ENCODE measurements at regions not wholly inside any gene's neighbourhood (a gene's known extent, or its start where the extent isn't known, plus 50 kb on each side); places are given as distances from the start of the nearest gene placed in this dataset.

DNA sequence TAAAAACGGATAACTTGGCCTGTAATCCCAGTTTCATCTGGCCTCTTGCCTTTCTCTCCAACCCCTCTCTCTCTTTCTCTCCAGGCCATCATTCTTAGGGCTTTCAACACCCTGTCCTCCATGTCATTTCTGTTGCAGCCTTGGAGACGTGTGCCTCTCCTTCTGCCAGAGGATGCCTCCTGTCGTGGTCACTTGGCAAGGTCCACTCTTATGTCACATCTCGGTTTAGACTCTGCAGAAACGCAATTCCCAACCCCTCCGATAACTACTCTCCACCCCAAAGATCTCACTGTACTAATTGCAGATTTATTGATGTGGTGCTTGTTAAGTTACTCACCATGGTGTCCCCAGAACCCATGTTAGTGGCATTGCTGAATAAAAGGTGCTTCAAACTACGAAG lies 787.3 kb upstream of the RBFOX1 start:
- CTCF ChIA-PET: no interaction called here
- no peak for DNase-seq (ENCODE audit: extremely low spot score)
- no peak for TF ChIP-seq SUZ12 (IDR thresholded peaks at IDR 0.05)
- POLR2A ChIA-PET: no interaction called here

DNA sequence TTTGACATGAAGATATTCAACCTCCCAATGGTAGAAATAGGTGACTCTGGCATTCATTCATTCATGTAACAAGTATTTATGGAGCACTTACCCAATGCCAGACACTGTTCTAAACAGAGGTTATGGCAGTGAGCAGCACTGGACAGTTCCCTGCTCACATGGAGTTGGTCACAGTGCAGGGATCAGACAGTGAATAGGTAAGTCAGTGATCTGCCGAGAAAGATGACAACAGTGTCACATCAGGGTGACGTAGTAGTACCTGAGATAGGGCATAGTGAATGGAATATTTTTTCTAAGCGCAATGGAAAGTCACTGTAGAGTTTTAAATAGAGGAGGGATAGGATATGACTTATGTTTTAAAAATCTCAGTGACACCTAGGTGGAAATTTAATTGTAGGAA lies 791.4 kb upstream of the RBFOX1 start:
- no peak for DNase-seq (ENCODE audit: extremely low spot score)

DNA sequence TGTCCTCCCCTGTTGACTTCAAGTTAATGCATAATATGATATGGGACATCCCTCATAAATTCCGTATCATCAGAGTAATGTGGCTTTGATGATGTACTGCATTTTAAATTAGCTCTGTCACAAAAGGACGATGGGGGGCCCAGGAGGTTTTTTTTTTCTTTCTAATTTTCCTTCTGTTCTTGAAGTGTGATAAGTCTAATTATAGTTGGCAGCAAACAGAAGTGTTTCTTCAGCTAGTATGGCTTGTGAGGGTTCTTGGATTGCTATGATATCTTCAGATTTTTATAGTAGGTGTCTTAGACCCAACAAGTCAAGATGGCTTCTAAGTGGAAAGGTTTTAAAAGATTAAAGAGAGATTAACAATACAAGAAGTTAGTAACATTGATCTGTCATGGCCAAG lies 796.2 kb upstream of the RBFOX1 start:
- no peak for TF ChIP-seq ZNF384 (IDR thresholded peaks at IDR 0.05)
- no peak for TF ChIP-seq ELF4 (IDR thresholded peaks at IDR 0.05)
- no peak for TF ChIP-seq FOXK2 (IDR thresholded peaks at IDR 0.05)
- no peak for TF ChIP-seq LEF1 (IDR thresholded peaks at IDR 0.05; ENCODE audit: borderline replicate concordance)
- ChIA-PET CTCF (no interaction called here), POLR2A (no interaction called here)
- DNase-seq (ENCODE audit: extremely low spot score): no peak

More for the DNA sequence above, 791.4 kb upstream of the RBFOX1 start:
- ChIA-PET CTCF (no interaction called here), POLR2A (no interaction called here)
- TF ChIP-seq NFRKB (IDR thresholded peaks at IDR 0.05) (no peak), L3MBTL2 (conservative IDR thresholded peaks at IDR 0.05) (no peak), CTBP1 (IDR thresholded peaks at IDR 0.05; ENCODE audit: borderline replicate concordance) (no peak), FOXK2 (IDR thresholded peaks at IDR 0.05) (no peak)

DNA sequence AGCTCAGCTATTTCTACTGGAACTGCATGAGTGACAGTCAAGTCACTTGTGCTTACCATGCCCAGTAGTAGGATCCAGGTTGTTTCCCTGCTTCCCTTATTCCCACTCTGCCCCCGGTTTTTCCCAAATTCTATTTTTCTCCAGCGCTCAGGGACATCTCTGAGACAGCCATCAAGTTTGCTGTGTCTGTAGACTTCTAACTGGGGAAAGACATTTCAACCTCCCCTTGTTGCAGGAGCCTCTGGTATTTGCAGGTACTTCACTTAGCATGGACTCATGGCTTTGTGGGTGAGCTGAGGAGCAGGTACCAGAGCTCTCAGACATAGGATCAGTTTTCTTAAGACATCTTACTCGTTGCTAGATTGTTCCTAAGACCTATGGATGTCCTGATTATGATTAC lies 801.6 kb upstream of the RBFOX1 start:
- POLR2A ChIA-PET: no interaction called here
- TF ChIP-seq ZNF384 (IDR thresholded peaks at IDR 0.05): no peak
- TF ChIP-seq FOXA1 (IDR thresholded peaks at IDR 0.05): no peak
- TF ChIP-seq SUZ12 (IDR thresholded peaks at IDR 0.05): no peak
- no peak for TF ChIP-seq ARNT (IDR thresholded peaks at IDR 0.05)
- TF ChIP-seq SP1 (IDR thresholded peaks at IDR 0.05): no peak
- TF ChIP-seq FOXK2 (IDR thresholded peaks at IDR 0.05): no peak
- TF ChIP-seq LEF1 (IDR thresholded peaks at IDR 0.05; ENCODE audit: borderline replicate concordance): no peak
- no peak for TF ChIP-seq TARDBP (IDR thresholded peaks at IDR 0.05)
- TF ChIP-seq L3MBTL2 (conservative IDR thresholded peaks at IDR 0.05): no peak
- TF ChIP-seq CTBP1 (IDR thresholded peaks at IDR 0.05; ENCODE audit: borderline replicate concordance): no peak
- TF ChIP-seq FOXM1 (IDR thresholded peaks at IDR 0.05; ENCODE audit: borderline replicate concordance): no peak
- no peak for TF ChIP-seq HDGF (IDR thresholded peaks at IDR 0.05; ENCODE audit: borderline replicate concordance)
- TF ChIP-seq NFRKB (IDR thresholded peaks at IDR 0.05): no peak
- TF ChIP-seq, protein P1, sequence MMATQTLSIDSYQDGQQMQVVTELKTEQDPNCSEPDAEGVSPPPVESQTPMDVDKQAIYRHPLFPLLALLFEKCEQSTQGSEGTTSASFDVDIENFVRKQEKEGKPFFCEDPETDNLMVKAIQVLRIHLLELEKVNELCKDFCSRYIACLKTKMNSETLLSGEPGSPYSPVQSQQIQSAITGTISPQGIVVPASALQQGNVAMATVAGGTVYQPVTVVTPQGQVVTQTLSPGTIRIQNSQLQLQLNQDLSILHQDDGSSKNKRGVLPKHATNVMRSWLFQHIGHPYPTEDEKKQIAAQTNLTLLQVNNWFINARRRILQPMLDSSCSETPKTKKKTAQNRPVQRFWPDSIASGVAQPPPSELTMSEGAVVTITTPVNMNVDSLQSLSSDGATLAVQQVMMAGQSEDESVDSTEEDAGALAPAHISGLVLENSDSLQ (IDR thresholded peaks at IDR 0.05): no peak
- no peak for DNase-seq (ENCODE audit: extremely low spot score)
- CTCF ChIA-PET: no interaction called here

DNA sequence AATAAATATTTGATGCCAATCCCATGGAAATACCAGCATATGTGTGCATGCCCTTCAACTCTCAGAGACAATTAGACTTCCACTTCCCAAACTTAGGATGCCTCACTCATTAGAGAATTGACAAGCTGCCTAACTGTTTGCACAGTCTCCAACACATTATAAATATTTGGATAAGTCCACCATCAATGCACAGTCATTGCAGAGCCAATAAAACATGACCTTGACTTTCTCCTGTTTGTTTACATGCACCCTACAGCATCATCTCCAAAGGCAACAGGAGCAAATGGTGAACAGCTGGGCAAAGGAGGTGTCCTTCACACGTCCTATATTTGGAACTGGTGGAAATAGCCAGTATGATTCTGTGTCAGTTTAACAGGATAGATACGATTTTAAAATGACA lies 804.4 kb upstream of the RBFOX1 start:
- no peak for DNase-seq (ENCODE audit: extremely low spot score)
- TF ChIP-seq FOXM1 (IDR thresholded peaks at IDR 0.05; ENCODE audit: borderline replicate concordance) (no peak), NFRKB (IDR thresholded peaks at IDR 0.05) (no peak), ELF4 (IDR thresholded peaks at IDR 0.05) (no peak), L3MBTL2 (conservative IDR thresholded peaks at IDR 0.05) (no peak)
- CTCF ChIA-PET: no interaction called here
- POLR2A ChIA-PET: no interaction called here

DNA sequence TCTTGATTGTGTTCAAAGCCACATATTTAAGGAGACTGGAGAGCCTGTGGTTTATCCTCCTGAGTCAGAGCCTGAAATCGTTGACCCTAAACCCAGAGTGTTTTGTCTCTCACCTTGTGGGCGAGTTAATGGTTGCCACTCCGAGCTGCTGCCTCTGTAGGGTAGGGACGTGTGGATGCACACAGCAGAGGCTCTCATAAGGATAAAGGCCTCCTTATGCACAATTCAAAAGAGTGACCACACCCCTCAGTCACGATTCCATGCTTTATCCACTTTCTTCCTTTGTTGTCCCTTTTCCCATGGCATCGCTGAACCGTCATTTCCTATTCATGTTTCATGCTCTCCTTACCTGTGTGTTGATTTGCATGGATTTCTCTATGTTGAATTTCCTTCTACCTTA lies 805.0 kb upstream of the RBFOX1 start:
- DNase-seq (ENCODE audit: extremely low spot score): no peak
- ChIA-PET CTCF (no interaction called here), POLR2A (no interaction called here)
- TF ChIP-seq FOXK2 (IDR thresholded peaks at IDR 0.05) (no peak), SUZ12 (IDR thresholded peaks at IDR 0.05) (no peak), ZNF384 (IDR thresholded peaks at IDR 0.05) (no peak), SP1 (IDR thresholded peaks at IDR 0.05) (no peak), HDGF (IDR thresholded peaks at IDR 0.05; ENCODE audit: borderline replicate concordance) (no peak), NFRKB (IDR thresholded peaks at IDR 0.05) (no peak), FOXM1 (IDR thresholded peaks at IDR 0.05; ENCODE audit: borderline replicate concordance) (no peak), ELF4 (IDR thresholded peaks at IDR 0.05) (no peak), TARDBP (IDR thresholded peaks at IDR 0.05) (no peak), L3MBTL2 (conservative IDR thresholded peaks at IDR 0.05) (no peak), CTBP1 (IDR thresholded peaks at IDR 0.05; ENCODE audit: borderline replicate concordance) (no peak), LEF1 (IDR thresholded peaks at IDR 0.05; ENCODE audit: borderline replicate concordance) (no peak), ARNT (IDR thresholded peaks at IDR 0.05) (no peak), BHLHE40 (IDR thresholded peaks at IDR 0.05; ENCODE audit: borderline replicate concordance) (no peak)

DNA sequence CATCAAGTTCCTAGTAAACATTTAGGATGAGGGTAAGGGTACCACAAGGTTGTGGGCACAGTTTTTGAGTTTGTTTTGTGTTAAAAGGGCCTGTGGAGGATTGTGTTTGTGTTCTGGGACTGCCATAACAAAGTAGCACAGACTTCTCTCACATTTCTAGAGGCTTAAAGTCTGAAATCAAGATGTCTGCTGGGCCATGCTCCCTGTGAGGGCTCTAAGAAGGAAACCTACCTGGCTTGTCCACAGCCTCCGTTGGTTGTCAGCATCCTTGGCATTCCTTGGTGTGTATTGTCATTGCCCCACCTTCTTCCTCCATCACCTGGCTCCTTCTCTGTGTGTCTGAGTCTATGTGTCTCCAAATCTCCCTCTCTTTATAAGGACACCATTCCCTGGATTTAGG lies 808.1 kb upstream of the RBFOX1 start:
- TF ChIP-seq ZNF384 (IDR thresholded peaks at IDR 0.05) (no peak), LEF1 (IDR thresholded peaks at IDR 0.05; ENCODE audit: borderline replicate concordance) (no peak), CTBP1 (IDR thresholded peaks at IDR 0.05; ENCODE audit: borderline replicate concordance) (no peak), ARNT (IDR thresholded peaks at IDR 0.05) (no peak), ELF4 (IDR thresholded peaks at IDR 0.05) (no peak), TARDBP (IDR thresholded peaks at IDR 0.05) (no peak)
- POLR2A ChIA-PET: no interaction called here
- DNase-seq (ENCODE audit: extremely low spot score): no peak
- CTCF ChIA-PET: no interaction called here

DNA sequence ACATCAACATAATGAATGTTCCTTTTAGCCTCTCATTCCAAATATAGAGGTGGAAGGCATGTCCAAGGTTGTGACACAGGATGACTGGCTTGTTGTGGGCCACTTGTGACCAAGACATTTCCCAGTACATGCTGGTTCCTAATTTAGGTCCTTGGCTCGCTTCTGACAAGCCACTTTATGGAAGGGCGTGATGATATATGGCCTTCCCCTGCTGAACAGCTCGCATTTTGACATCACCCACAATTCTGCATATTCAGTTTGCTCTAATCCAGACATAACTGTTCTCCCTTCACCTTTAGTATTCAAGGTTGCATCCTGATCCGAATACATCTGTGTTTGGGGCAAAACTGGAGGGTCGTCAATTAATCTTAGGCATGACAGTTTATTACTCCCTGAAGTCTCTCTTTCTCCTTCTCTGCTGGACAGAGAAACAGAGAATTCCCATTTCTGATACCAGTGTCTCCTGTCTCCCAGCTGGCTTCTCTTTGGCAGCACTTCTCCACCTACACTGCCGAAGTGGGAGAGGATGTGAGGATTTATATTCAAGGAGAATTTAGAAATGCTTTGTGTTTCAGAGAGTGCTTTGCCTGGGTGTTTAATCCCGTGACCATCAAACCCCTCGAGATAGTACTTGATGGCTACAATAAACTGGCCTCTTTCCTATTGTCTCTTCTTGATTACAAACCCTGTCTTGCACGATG lies 815.5 kb upstream of the RBFOX1 start:
- ChIA-PET CTCF (no interaction called here), POLR2A (no interaction called here)
- no peak for DNase-seq (ENCODE audit: extremely low spot score)
- TF ChIP-seq BHLHE40 (IDR thresholded peaks at IDR 0.05; ENCODE audit: borderline replicate concordance) (no peak), CTBP1 (IDR thresholded peaks at IDR 0.05; ENCODE audit: borderline replicate concordance) (no peak), ARNT (IDR thresholded peaks at IDR 0.05) (no peak), LEF1 (IDR thresholded peaks at IDR 0.05; ENCODE audit: borderline replicate concordance) (no peak), FOXK2 (IDR thresholded peaks at IDR 0.05) (no peak), ELF4 (IDR thresholded peaks at IDR 0.05) (no peak), L3MBTL2 (conservative IDR thresholded peaks at IDR 0.05) (no peak), SUZ12 (IDR thresholded peaks at IDR 0.05) (no peak), FOXA1 (IDR thresholded peaks at IDR 0.05) (no peak), NFRKB (IDR thresholded peaks at IDR 0.05) (no peak), ZNF384 (IDR thresholded peaks at IDR 0.05) (no peak)
- TF ChIP-seq, protein P1 (IDR thresholded peaks at IDR 0.05): no peak
